ENCODE measurements at regions not wholly inside any gene's neighbourhood (a gene's known extent, or its start where the extent isn't known, plus 50 kb on each side); places are given as distances from the start of the nearest gene placed in this dataset.

DNA sequence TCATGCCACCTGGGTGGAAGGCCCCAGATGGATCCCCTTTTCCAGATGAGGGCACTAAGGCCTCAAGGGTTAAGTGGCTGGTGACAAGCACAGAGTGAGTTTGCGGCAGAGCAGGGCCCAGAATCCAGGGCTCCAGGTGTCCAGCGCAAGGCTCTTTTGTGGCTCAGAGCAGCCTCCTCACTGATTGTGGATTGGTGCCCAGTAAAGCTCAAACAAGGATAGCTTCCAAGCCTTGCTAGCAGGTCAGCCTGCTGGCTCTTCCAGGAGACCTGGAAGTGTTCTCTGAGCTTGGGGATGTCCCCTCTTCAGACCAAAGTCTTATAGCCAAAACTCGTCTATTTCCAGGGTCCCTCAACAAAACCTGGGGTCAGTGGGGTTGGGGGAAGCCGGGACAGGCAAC lies 167.6 kb upstream of the SYT13 start:
- H3K27ac ChIP-seq = no peak overlapping the region
- TF ChIP-seq, protein P1, sequence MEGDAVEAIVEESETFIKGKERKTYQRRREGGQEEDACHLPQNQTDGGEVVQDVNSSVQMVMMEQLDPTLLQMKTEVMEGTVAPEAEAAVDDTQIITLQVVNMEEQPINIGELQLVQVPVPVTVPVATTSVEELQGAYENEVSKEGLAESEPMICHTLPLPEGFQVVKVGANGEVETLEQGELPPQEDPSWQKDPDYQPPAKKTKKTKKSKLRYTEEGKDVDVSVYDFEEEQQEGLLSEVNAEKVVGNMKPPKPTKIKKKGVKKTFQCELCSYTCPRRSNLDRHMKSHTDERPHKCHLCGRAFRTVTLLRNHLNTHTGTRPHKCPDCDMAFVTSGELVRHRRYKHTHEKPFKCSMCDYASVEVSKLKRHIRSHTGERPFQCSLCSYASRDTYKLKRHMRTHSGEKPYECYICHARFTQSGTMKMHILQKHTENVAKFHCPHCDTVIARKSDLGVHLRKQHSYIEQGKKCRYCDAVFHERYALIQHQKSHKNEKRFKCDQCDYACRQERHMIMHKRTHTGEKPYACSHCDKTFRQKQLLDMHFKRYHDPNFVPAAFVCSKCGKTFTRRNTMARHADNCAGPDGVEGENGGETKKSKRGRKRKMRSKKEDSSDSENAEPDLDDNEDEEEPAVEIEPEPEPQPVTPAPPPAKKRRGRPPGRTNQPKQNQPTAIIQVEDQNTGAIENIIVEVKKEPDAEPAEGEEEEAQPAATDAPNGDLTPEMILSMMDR (conservative IDR thresholded peaks at IDR 0.05) = no peak

DNA sequence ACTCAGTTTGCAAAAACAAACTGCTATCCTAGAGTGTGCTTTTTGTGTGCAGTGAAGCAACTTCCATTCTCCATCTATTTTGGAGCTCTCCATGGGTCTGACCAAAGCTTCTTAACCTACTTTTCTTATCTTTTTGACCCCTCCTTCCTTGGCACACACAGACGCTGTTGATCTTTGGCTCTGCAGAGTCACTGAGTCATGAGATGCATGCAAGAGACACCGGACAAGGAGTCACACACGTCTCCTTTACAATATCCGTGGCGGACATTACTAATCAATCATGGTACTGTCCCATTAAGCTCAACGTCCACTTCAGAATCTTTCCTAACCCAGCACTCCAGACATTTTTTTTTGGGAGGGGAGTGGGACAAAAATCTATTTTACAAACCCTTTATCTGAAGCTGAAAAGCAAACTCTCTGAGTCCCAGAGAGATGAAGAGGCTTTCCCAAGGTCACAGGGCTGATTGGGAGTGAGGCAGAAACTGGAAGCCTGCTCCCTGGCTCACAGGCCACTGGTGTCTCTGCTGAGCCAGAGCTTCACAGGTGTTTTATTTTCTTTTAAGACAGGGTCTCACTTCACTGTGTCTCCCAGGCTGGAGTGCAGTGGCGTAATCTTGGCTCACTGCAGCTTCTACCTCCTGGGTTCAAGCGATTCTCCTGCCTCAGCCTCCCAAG lies 165.8 kb upstream of the SYT13 start:
- TF ChIP-seq, protein P1 (conservative IDR thresholded peaks at IDR 0.05) = no peak
- no peak overlapping the region for H3K27ac ChIP-seq

DNA sequence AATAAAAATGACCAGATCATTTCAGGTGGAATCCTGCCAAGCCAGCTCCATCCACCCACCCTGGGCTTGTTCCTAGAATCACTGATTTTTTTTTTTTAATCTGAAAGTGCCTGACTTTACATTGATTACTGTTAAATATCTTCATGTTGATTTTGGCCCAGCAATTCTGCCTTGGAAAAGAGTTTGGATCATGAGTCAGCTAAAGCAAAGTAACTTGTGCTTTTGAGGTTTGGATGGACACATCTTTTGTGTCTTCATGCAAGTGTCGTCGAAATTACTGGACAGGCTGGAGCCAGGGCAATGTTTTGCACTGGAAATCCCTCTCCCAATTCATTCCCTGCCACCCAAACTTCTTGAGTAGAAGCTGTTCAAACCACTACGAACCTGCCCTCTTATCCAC lies 164.0 kb upstream of the SYT13 start:
- TF ChIP-seq, protein P1 (conservative IDR thresholded peaks at IDR 0.05) = no peak

DNA sequence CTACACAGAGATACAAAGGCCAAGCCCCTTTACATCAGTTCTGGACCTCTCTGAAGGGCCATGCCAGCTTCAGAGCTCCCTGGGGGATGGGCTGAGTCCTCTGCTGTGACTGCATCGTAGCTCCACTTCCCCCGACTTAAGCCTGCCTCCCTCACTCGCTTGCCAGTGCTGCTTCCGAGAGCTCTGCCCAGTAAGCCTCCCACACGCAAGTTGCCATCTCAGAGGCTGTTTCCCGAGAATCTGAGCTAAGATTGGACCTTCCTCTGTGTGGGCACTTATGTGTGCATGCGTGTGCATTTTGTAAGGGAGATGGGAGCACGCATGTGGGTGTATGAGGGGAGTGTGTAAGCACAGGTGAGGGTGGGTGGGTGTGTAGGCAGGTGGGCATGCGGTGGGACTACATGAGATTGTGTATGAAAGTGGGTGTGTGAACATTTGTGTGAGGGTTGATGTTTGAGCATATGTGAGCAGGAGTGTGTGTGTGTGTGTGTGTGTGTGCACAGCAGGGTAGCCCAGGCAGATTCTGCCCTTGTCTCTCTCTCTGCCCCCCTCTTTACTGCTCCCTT lies 163.0 kb upstream of the SYT13 start:
- TF ChIP-seq, protein P1 (conservative IDR thresholded peaks at IDR 0.05) = no peak
- H3K27ac ChIP-seq = no peak overlapping the region

More for the DNA sequence above, 164.0 kb upstream of the SYT13 start:
- H3K27ac ChIP-seq = no peak overlapping the region

DNA sequence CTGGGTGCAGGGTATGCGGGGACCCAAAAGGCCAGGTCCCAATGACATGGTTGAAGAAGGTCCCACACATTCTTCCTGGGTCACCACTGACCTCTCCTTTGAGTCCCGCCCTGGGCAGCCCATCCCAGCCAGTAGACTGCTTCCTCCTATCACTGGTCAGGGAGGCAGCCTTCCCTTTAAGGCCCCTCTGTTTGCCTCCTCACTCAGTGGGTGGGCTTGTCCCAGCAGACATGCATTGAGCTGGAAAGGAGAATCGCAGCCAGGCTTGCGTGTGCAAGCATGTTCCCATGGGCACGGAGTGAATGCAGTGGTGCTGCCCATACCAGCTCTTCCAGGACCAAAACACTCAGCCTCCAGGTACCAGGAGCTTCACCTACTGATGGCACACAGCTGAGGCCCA lies 162.4 kb upstream of the SYT13 start:
- no peak overlapping the region for H3K27ac ChIP-seq
- TF ChIP-seq, protein P1 (conservative IDR thresholded peaks at IDR 0.05) = no peak

DNA sequence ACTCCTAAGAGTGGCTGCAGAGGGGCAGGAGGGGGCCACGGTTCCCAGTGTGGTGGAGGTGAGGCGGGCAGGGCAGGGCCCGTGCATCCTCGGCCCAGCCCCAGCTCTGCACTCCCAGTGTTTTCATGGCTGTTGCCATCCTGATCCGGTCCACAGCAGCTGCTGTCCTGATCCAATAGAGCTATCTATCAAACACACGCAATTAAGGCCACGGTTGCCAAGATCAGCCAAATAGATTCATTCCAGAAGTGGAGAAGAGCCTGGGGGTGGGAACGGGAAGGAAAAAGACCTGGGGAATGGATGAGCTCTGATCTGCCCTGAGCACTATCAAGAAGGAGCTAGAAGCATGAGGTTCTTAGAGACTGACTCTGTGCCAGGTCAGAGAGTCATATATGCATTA lies 160.9 kb upstream of the SYT13 start:
- no peak overlapping the region for H3K27ac ChIP-seq
- TF ChIP-seq, protein P1 (conservative IDR thresholded peaks at IDR 0.05) = no peak

DNA sequence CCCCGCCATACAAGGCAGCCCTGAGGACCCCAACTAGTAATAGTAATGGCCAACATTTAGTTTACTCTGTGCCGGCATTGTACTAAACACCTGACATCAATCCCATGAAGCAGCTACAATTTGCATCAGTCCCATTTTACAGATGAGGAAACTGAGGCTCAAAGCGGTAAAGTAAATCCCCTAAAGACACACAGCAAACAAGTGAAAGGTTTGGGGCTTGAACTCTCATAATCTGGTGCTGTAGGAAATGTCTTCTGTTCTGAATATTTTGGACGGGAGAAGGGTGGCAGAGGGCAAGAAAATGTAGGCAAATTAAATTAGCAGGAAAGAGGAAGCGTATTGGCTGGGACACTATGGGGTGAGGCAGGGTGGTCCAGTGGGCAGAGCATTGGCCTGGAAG lies 160.3 kb upstream of the SYT13 start:
- TF ChIP-seq, protein P1 (conservative IDR thresholded peaks at IDR 0.05) = no peak
- H3K27ac ChIP-seq = no peak overlapping the region
